Cardiac fibroblast (primary cell): ENCODE measurements at regions not wholly inside any gene's neighbourhood (a gene's known extent, or its start where the extent isn't known, plus 50 kb on each side); places are given as distances from the start of the nearest gene placed in this dataset.

Experiments
- DNase-seq, 2 donors: peaks; one replicate each; pipeline versions ENCODE4 v3.0.0 to v3.0.0-alpha.2; 2010; ENCODE audit warnings: low read depth in 2 of 2
- H3K4me3 ChIP-seq, 2 donors: replicated peaks in 1 of 2; 1 replicate in 1 of 2; 2 replicates in 1 of 2; pipeline ENCODE4 v1.5.1; 2011; ENCODE audit warnings: low read depth in 2 of 2, low read length in 2 of 2, mild to moderate bottlenecking in 2 of 2, moderate library complexity in 1 of 2
- CTCF ChIP-seq: IDR thresholded peaks from one replicate; pipeline ENCODE4 v1.5.1; 2011; ENCODE audit warnings: low read depth, mild to moderate bottlenecking, low read length, inconsistent platforms

- TF ChIP-seq CTCF: no peak
Observed at GRCh38 chr11:113574586-113574985, 99.4 kb upstream of the DRD2 start.

GRCh38 chr11:113574171-113574570 is 99.0 kb upstream of the DRD2 start:
- no peak overlapping the region for H3K4me3 ChIP-seq
- TF ChIP-seq CTCF: no peak
- no peak for DNase-seq

More at GRCh38 chr11:113574586-113574985, 99.4 kb upstream of the DRD2 start:
- H3K4me3 ChIP-seq: no peak overlapping the region
- no peak for DNase-seq

GRCh38 chr11:113572136-113572735 is 97.0 kb upstream of the DRD2 start:
- DNase-seq: no peak
- no peak overlapping the region for H3K4me3 ChIP-seq
- TF ChIP-seq CTCF: no peak

- DNase-seq: no peak
- no peak for TF ChIP-seq CTCF
Observed at GRCh38 chr11:113571531-113571930, 96.3 kb upstream of the DRD2 start.

GRCh38 chr11:113570906-113571305 is 95.7 kb upstream of the DRD2 start:
- no peak overlapping the region for H3K4me3 ChIP-seq
- TF ChIP-seq CTCF: no peak
- no peak for DNase-seq

More at GRCh38 chr11:113571531-113571930, 96.3 kb upstream of the DRD2 start:
- H3K4me3 ChIP-seq: no peak overlapping the region

GRCh38 chr11:113569391-113569790 is 94.2 kb upstream of the DRD2 start:
- no peak for DNase-seq
- H3K4me3 ChIP-seq: no peak overlapping the region
- TF ChIP-seq CTCF: no peak

- no peak overlapping the region for H3K4me3 ChIP-seq
- DNase-seq: no peak
- TF ChIP-seq CTCF: no peak
Observed at GRCh38 chr11:113568566-113568965, 93.4 kb upstream of the DRD2 start.
